ENCODE measurements at regions not wholly inside any gene's neighbourhood (a gene's known extent, or its start where the extent isn't known, plus 50 kb on each side); places are given as distances from the start of the nearest gene placed in this dataset.

DNA sequence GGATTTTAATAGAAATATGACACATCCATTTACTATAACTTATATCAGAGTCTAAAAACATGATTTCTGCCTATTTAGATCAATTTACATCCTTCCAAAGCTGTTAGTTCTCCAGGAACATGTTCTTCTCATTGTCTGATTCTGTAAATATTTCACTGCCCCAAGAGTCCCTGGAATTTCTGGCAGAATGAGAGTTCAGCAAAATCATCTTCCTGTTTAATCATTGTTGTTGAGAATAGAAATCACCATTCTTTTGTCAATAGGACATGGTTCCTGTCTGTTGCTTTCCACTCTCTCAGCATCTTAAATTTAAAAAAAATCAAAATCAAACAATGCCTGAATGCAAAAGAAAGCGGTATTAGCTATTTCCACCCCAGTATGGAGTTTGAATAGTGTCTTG lies 172.8 kb upstream of the FRMPD4 start (continued):
- no peak for TF ChIP-seq CTCF (IDR thresholded peaks at IDR 0.05)

DNA sequence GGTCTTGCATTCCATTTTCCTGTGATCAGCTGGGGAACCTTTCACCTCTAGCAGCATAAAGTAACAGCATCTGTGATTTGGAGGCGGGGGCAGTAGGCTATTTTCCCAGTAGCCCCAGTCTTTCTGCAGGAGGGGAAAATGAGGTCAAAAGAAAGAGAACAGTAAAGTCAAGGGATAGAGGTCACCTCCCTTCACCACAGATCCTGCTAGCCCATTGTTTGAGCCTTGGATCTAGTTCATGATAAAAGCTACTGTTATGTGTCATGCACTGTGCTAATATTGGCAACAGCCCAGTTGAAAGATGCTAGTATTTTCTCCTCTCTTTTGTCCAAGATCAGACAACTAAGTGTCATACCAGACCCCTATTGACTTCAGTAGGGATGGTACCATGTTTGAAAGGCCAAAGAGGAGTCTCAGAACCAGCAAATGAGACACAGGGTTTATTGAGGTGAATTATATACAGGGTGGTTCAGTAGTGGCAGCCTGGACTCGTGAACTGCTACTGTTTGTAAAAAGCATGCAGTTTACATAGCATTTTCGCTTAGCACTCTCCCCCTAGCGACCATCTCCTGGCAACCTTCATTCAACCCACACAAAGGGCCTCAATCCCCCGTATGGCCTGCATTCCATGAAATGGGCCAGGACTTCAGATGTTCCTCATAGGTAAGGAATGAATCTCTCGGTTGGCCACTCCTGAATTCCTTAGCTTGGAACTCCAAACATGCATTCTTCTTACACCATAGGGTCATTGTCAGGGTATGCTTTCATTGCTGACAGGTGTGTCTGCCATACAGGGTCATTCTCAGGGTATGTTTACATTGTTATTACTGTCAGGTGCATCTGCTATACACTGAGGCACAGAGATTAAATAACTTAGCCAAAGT lies 170.0 kb upstream of the FRMPD4 start:
- Histone ChIP-seq H3K36me3 (replicated peaks in 1 of 2; ENCODE audit: control insufficient read depth in 1 of 2, insufficient read depth in 2 of 2, low read length in 1 of 2) (no peaks in the 10 kb centered on the region), H3F3A (replicated peaks; ENCODE audit: insufficient read depth) (no peaks in the 10 kb centered on the region), H3K9ac (no peak overlapping the region), H3K79me2 (ENCODE audit: insufficient read depth) (no peaks in the 10 kb centered on the region), H3K4me1 (ENCODE audit: control insufficient read depth in 1 of 2, insufficient read depth in 2 of 2, low read depth in 1 of 2, low read length in 1 of 2) (no peaks in the 10 kb centered on the region), H3K9me2 (no peaks in the 10 kb centered on the region), H4K20me1 (ENCODE audit: insufficient read depth) (no peaks in the 10 kb centered on the region), H3K4me3 (ENCODE audit: low read depth in 2 of 2, low read length in 1 of 2) (no peak overlapping the region), H3K9me3 (no peaks in the 10 kb centered on the region), H3K27ac (ENCODE audit: low read depth in 2 of 2, low read length in 1 of 2) (no peak overlapping the region), H3K27me3 (ENCODE audit: insufficient read depth) (no peaks in the 10 kb centered on the region), H2AFZ (ENCODE audit: low read depth) (no peak overlapping the region), H3K4me2 (no peak overlapping the region)
- no peak for DNase-seq
- ChIA-PET POLR2A (no interaction called here), CTCF (interaction anchor here (1.0 kb wide), 1 partner anchor 89 kb away, joined by 3 read pairs; no protein-coding TSS in a partner anchor)
- 19% methylated on average over 6 of the region's 6 CpGs for WGBS (ENCODE audit: low lambda C conversion rate)
- no peak for TF ChIP-seq IRF3 (IDR thresholded peaks at IDR 0.05; ENCODE audit: low read depth, low read length)
- TF ChIP-seq CHD2 (IDR thresholded peaks at IDR 0.05; ENCODE audit: low read length, partially characterized antibody), result no peak
- peak; percentile 5; the same call in 1 of the 2 replicates for TF ChIP-seq CTCF (IDR thresholded peaks at IDR 0.05)

- H3K9me2 ChIP-seq, result no peaks in the 10 kb centered on the region
- H3K4me2 ChIP-seq, result no peak overlapping the region
- DNase-seq, result no peak
- H3K4me3 ChIP-seq (ENCODE audit: low read depth in 2 of 2, low read length in 1 of 2), result no peak overlapping the region
- no peak overlapping the region for H3K27ac ChIP-seq (ENCODE audit: low read depth in 2 of 2, low read length in 1 of 2)
- TF ChIP-seq FOSL2 (IDR thresholded peaks at IDR 0.05; ENCODE audit: borderline replicate concordance, low read depth), result no peak
- TF ChIP-seq TEAD4 (IDR thresholded peaks at IDR 0.05; ENCODE audit: borderline replicate concordance, insufficient read depth), result no peak
- TF ChIP-seq TAF1 (IDR thresholded peaks at IDR 0.05; ENCODE audit: borderline replicate concordance, low read depth, low read length), result no peak
- TF ChIP-seq, protein P1, sequence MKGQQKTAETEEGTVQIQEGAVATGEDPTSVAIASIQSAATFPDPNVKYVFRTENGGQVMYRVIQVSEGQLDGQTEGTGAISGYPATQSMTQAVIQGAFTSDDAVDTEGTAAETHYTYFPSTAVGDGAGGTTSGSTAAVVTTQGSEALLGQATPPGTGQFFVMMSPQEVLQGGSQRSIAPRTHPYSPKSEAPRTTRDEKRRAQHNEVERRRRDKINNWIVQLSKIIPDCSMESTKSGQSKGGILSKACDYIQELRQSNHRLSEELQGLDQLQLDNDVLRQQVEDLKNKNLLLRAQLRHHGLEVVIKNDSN (IDR thresholded peaks at IDR 0.05; ENCODE audit: borderline replicate concordance, low read depth), result no peak
- TF ChIP-seq NRF1 (IDR thresholded peaks at IDR 0.05; ENCODE audit: low read depth, low read length), result no peak
- no peak for TF ChIP-seq MEF2A (IDR thresholded peaks at IDR 0.05; ENCODE audit: borderline replicate concordance, low read depth)
- TF ChIP-seq YY1 (IDR thresholded peaks at IDR 0.05; ENCODE audit: low read depth), result no peak
- H4K20me1 ChIP-seq (ENCODE audit: insufficient read depth), result no peaks in the 10 kb centered on the region
- WGBS (ENCODE audit: low lambda C conversion rate), result 26% methylated on average over 4 of the region's 4 CpGs
- H3K79me2 ChIP-seq (ENCODE audit: insufficient read depth), result no peaks in the 10 kb centered on the region
- POLR2A ChIA-PET, result no interaction called here
- H3K9me3 ChIP-seq, result no peaks in the 10 kb centered on the region
- CTCF ChIA-PET, result no interaction called here
- no peaks in the 10 kb centered on the region for H3K4me1 ChIP-seq (ENCODE audit: control insufficient read depth in 1 of 2, insufficient read depth in 2 of 2, low read depth in 1 of 2, low read length in 1 of 2)
- H2AFZ ChIP-seq (ENCODE audit: low read depth), result no peak overlapping the region
- H3K36me3 ChIP-seq (replicated peaks in 1 of 2; ENCODE audit: control insufficient read depth in 1 of 2, insufficient read depth in 2 of 2, low read length in 1 of 2), result no peaks in the 10 kb centered on the region
- H3F3A ChIP-seq (replicated peaks; ENCODE audit: insufficient read depth), result no peaks in the 10 kb centered on the region
- H3K9ac ChIP-seq, result no peak overlapping the region
- H3K27me3 ChIP-seq (ENCODE audit: insufficient read depth), result no peaks in the 10 kb centered on the region
Observed at GRCh38 chrX:11968991-11969390, 169.3 kb upstream of the FRMPD4 start.
